Loucy (cell line): ENCODE measurements at regions not wholly inside any gene's neighbourhood (a gene's known extent, or its start where the extent isn't known, plus 50 kb on each side); places are given as distances from the start of the nearest gene placed in this dataset.

Source experiments
- H2AFZ ChIP-seq: fragments of 200-600 bp; sonication (generic); 2 replicates; pipeline ENCODE4 v1.6.0; 2016; ENCODE audit warnings: antibody characterized with exemption, mild to moderate bottlenecking, low read length, moderate library complexity
- H3F3A ChIP-seq: fragments of 200-600 bp; 2 replicates; pipeline ENCODE4 v1.6.0; 2016; ENCODE audit warnings: antibody characterized with exemption, low read depth, mild to moderate bottlenecking
- H3K27me3 ChIP-seq: fragments of 200-600 bp; sonication (generic); 2 replicates; pipeline ENCODE4 v1.6.1; 2014; ENCODE audit warnings: low read length, mild to moderate bottlenecking; ENCODE audit not compliant: insufficient read depth, poor library complexity, severe bottlenecking
- H3K36me3 ChIP-seq: fragments of 200-600 bp; sonication (generic); 2 replicates; pipeline ENCODE4 v1.6.1; 2016; ENCODE audit warnings: low read length; ENCODE audit not compliant: insufficient read depth
- H3K4me1 ChIP-seq: fragments of 200-600 bp; sonication (generic); 2 replicates; pipeline ENCODE4 v1.5.1; 2014; ENCODE audit warnings: low read length, mild to moderate bottlenecking; ENCODE audit not compliant: insufficient read depth, poor library complexity, severe bottlenecking
- H3K4me2 ChIP-seq: fragments of 200-600 bp; sonication (generic); 2 replicates; pipeline ENCODE4 v1.6.0; 2014; ENCODE audit warnings: antibody characterized with exemption, low read length, low read depth, mild to moderate bottlenecking; ENCODE audit not compliant: poor library complexity, severe bottlenecking
- H3K4me3 ChIP-seq: fragments of 200-600 bp; sonication (generic); 2 replicates; pipeline ENCODE4 v1.5.1; 2014; ENCODE audit warnings: low read length, mild to moderate bottlenecking, mixed read lengths; ENCODE audit not compliant: poor library complexity, severe bottlenecking
- H3K79me2 ChIP-seq: fragments of 200-600 bp; sonication (generic); 2 replicates; pipeline ENCODE4 v1.6.1; 2014; ENCODE audit warnings: low read length; ENCODE audit not compliant: insufficient read depth
- H3K9ac ChIP-seq: fragments of 200-600 bp; sonication (generic); 2 replicates; pipeline ENCODE4 v1.6.0; 2014; ENCODE audit warnings: mild to moderate bottlenecking, low read depth, low read length, moderate library complexity; ENCODE audit not compliant: poor library complexity, severe bottlenecking
- H3K9me2 ChIP-seq: fragments of 200-600 bp; sonication (generic); replicated peaks from 2 replicates; pipeline ENCODE4 v1.6.1; 2016; ENCODE audit warnings: low read depth, low read length, mixed read lengths
- H3K9me3 ChIP-seq: fragments of 200-600 bp; sonication (generic); 2 replicates; pipeline ENCODE4 v1.6.1; 2014; ENCODE audit warnings: mild to moderate bottlenecking, antibody characterized with exemption, low read length, low read depth; ENCODE audit not compliant: insufficient read depth
- H4K20me1 ChIP-seq: fragments of 200-600 bp; sonication (generic); 2 replicates; pipeline ENCODE4 v1.6.0; 2014; ENCODE audit warnings: antibody characterized with exemption, low read length, mild to moderate bottlenecking; ENCODE audit not compliant: insufficient read depth, poor library complexity, severe bottlenecking
- CTCF ChIP-seq: fragments of 200-600 bp; sonication (generic); conservative IDR thresholded peaks from 2 replicates; pipeline ENCODE4 v1.5.1; 2014; ENCODE audit warnings: mild to moderate bottlenecking, antibody characterized with exemption, low read length
- EZH2phosphoT487 ChIP-seq: fragments of 200-600 bp; IDR thresholded peaks from 2 replicates; pipeline ENCODE4 v1.6.1; 2018; ENCODE audit warnings: antibody characterized with exemption, mild to moderate bottlenecking, moderate library complexity, borderline replicate concordance

GRCh38 chr6:103721923-103722322 lies 1137.8 kb downstream of the HACE1 start:
- TF ChIP-seq CTCF (no peak), EZH2phosphoT487 (no peak)

GRCh38 chr6:103720393-103720792 lies 1139.3 kb downstream of the HACE1 start:
- no peaks in the 10 kb centered on the region for H3K36me3 ChIP-seq
- H3K79me2 ChIP-seq, result no peaks in the 10 kb centered on the region
- H3K9ac ChIP-seq, result no peak overlapping the region
- H4K20me1 ChIP-seq, result no peaks in the 10 kb centered on the region
- H2AFZ ChIP-seq, result no peak overlapping the region
- H3F3A ChIP-seq, result no peaks in the 10 kb centered on the region
- no peak overlapping the region for H3K4me3 ChIP-seq
- no peak overlapping the region for H3K4me2 ChIP-seq
- H3K27me3 ChIP-seq, result no peaks in the 10 kb centered on the region
- TF ChIP-seq EZH2phosphoT487 (no peak), CTCF (no peak)
- H3K9me2 ChIP-seq, result no peaks in the 10 kb centered on the region
- H3K4me1 ChIP-seq, result no peaks in the 10 kb centered on the region
- H3K9me3 ChIP-seq, result no peaks in the 10 kb centered on the region

More at GRCh38 chr6:103721923-103722322, 1137.8 kb downstream of the HACE1 start:
- Histone ChIP-seq H3K9ac (no peak overlapping the region), H3K36me3 (no peaks in the 10 kb centered on the region), H3K4me3 (no peak overlapping the region), H3K79me2 (no peaks in the 10 kb centered on the region), H3K27me3 (no peaks in the 10 kb centered on the region), H3K4me2 (no peak overlapping the region), H4K20me1 (no peaks in the 10 kb centered on the region), H3K4me1 (no peaks in the 10 kb centered on the region), H3K9me3 (no peaks in the 10 kb centered on the region), H2AFZ (no peak overlapping the region), H3K9me2 (no peaks in the 10 kb centered on the region), H3F3A (no peaks in the 10 kb centered on the region)

GRCh38 chr6:103719545-103719944 lies 1140.2 kb downstream of the HACE1 start:
- Histone ChIP-seq H3K4me1 (no peaks in the 10 kb centered on the region), H3K9me2 (no peaks in the 10 kb centered on the region), H3F3A (no peaks in the 10 kb centered on the region), H3K27me3 (no peaks in the 10 kb centered on the region), H3K9ac (no peak overlapping the region), H3K9me3 (no peaks in the 10 kb centered on the region), H3K4me2 (no peak overlapping the region), H4K20me1 (no peaks in the 10 kb centered on the region), H3K79me2 (no peaks in the 10 kb centered on the region), H3K36me3 (no peaks in the 10 kb centered on the region), H3K4me3 (no peak overlapping the region), H2AFZ (no peak overlapping the region)
- TF ChIP-seq CTCF (no peak), EZH2phosphoT487 (no peak)
